Heart left ventricle (tissue), 16 donors: ENCODE measurements at regions not wholly inside any gene's neighbourhood (a gene's known extent, or its start where the extent isn't known, plus 50 kb on each side); places are given as distances from the start of the nearest gene placed in this dataset.
"Not testable (repeated sequence)": the region's sequence is repeated elsewhere in the genome, so short reads cannot be mapped to it uniquely, and the experiment has no call there.

Experiments used
- ATAC-seq, 4 donors: fragments of 200-7000 bp; cut with Tn5 transposase; one replicate each; pipeline ENCODE4 v1.9.1; 2020 to 2022; ENCODE audit warnings: moderate library complexity in 4 of 4, mild to moderate bottlenecking in 3 of 4, moderate number of reproducible peaks in 1 of 4
- DNase-seq, 5 donors: peaks; one replicate each; pipeline ENCODE4 v3.0.0-alpha.2; 2020
- H3K27ac ChIP-seq, 12 donors: fragments of 200-600 bp; sonication (generic) in 4 of 12; one replicate each; pipeline versions ENCODE4 v1.5.0 to v1.8.0; 2016 to 2022; ENCODE audit warnings: mild to moderate bottlenecking in 2 of 12
- H3K27me3 ChIP-seq, 9 donors: fragments of 200-600 bp; sonication (generic) in 2 of 9; one replicate each; pipeline versions ENCODE4 v1.5.1 to v1.8.0; 2016 to 2022; ENCODE audit warnings: mild to moderate bottlenecking in 3 of 9
- H3K36me3 ChIP-seq, 9 donors: fragments of 200-600 bp; sonication (generic) in 2 of 9; one replicate each; pipeline versions ENCODE4 v1.5.0 to v1.8.0; 2018 to 2022; ENCODE audit warnings: mild to moderate bottlenecking in 2 of 9
- H3K4me1 ChIP-seq, 12 donors: fragments of 200-600 bp; sonication (generic) in 4 of 12; one replicate each; pipeline versions ENCODE4 v1.5.0 to v1.8.0; 2016 to 2022; ENCODE audit warnings: mild to moderate bottlenecking in 3 of 12
- H3K4me3 ChIP-seq, 12 donors: fragments of 200-600 bp; sonication (generic) in 4 of 12; one replicate each; pipeline versions ENCODE4 v1.5.0 to v1.8.0; 2017 to 2022; ENCODE audit warnings: mild to moderate bottlenecking in 9 of 12, moderate library complexity in 4 of 12
- H3K9me3 ChIP-seq, 12 donors: fragments of 200-600 bp; sonication (generic) in 4 of 12; one replicate each; pipeline versions ENCODE4 v1.5.0 to v1.8.0; 2016 to 2022; ENCODE audit warnings: mild to moderate bottlenecking in 1 of 12
- POLR2A ChIP-seq, 2 donors: fragments of 450-650 bp; IDR thresholded peaks; one replicate each; pipeline ENCODE4 v1.6.1; 2017; ENCODE audit warnings: antibody characterized with exemption in 2 of 2, mild to moderate bottlenecking in 2 of 2, moderate library complexity in 2 of 2
- WGBS, 4 donors: extraction: QIAGEN DNeasy Blood & Tissue Kit in 2 of 4; methylation state at CpG; one replicate each; pipeline versions ENCODE4 v1.1.5 to v1.1.7; 2013 to 2018; 5-methylcytosine and 5-hydroxymethylcytosine counted together
- intact Hi-C, 10 donors: fragments of 100-400 bp; cut with DNase I; formaldehyde crosslinking; loops; one replicate each; pipeline versions ENCODE4 v1.11.1 to v1.14.2; 2022
- TF ChIP-seq, protein P1 (sequence below), 12 donors: fragments of 200-600 bp; sonication (generic) in 4 of 12; IDR thresholded peaks; one replicate each; pipeline versions ENCODE4 v1.5.0 to v1.8.0; 2018 to 2022; ENCODE audit warnings: antibody characterized with exemption in 12 of 12, mild to moderate bottlenecking in 5 of 12
- donor health status: ischemic (EF 13 %, LVEDD 7.1; RV severe dilation, severe dysfunction).
- donor health status: healthy with polysubstance abuse.
- donor health status: DM: no; HTN: yes; CAD: no.
- donor health status: DM: no; HTN: no; CAD: no.
- donor health status: ischemic (EF 25% LVEDD 6.9; RV normal size, moderate dysfunction).
- donor health status: ischemic (EF 25% LVEDD 5.7; RV mildly dilated, moderate dysfunction).
- donor health status: healthy.
- donor health status: DM: yes; HTN: yes; CAD: no.
- donor health status: ischemic (EF 35%, LVEDD 5.7; RV mildly dilated, moderate dysfunction).
- donor health status: nonischemic (EF 11% LVEDD 7.7; RV severe dilation, severe dysfunction).
- donor health status: DM: yes; HTN: yes; CAD: no.
- donor health status: PGD.
- donor health status: ischemic (EF 29% LVEDD 5.4; RV normal size, mild dysfunction).
- donor health status: nonischemic (EF 23%, LVEDD 6.1; RV moderate dilation, normal function).

GRCh38 chr6:67127041-67127440 lies 1420.0 kb upstream of the EYS start:
- DNase-seq (no peak), ATAC-seq (no peak)
- 17 to 46% (median 30%) methylated on average over 1 of the region's 1 CpG for WGBS, 4 donors
- Histone ChIP-seq H3K27me3 (no peaks in the 10 kb centered on the region), H3K9me3 (no peaks in the 10 kb centered on the region), H3K4me3 (no peak overlapping the region), H3K36me3 (no peaks in the 10 kb centered on the region), H3K4me1 (no peaks in the 10 kb centered on the region), H3K27ac (no peak overlapping the region)
- TF ChIP-seq, protein P1, sequence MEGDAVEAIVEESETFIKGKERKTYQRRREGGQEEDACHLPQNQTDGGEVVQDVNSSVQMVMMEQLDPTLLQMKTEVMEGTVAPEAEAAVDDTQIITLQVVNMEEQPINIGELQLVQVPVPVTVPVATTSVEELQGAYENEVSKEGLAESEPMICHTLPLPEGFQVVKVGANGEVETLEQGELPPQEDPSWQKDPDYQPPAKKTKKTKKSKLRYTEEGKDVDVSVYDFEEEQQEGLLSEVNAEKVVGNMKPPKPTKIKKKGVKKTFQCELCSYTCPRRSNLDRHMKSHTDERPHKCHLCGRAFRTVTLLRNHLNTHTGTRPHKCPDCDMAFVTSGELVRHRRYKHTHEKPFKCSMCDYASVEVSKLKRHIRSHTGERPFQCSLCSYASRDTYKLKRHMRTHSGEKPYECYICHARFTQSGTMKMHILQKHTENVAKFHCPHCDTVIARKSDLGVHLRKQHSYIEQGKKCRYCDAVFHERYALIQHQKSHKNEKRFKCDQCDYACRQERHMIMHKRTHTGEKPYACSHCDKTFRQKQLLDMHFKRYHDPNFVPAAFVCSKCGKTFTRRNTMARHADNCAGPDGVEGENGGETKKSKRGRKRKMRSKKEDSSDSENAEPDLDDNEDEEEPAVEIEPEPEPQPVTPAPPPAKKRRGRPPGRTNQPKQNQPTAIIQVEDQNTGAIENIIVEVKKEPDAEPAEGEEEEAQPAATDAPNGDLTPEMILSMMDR (IDR thresholded peaks at IDR 0.05), result no peak
- TF ChIP-seq POLR2A (IDR thresholded peaks at IDR 0.05), result no peak
- intact Hi-C loops, result no loop called here

DNA sequence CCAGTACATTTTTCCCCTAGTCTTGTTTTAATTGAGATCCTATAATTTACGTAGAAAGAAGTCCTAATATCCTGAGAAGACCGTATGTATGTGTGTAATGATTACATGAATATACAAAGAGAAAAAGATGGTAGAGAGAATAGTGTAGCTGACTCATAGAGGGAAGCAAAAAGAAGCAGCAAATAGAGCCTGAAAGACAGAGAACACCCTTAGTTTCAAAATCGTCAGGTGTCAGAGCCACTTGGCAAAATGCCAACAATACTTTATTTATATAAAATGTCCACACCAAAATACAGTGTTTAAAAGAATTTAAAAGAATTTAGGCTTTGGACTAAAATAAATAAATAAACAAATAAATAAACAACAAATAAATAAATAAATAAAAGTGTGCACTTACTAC lies 1414.1 kb upstream of the EYS start:
- H3K4me1 ChIP-seq, result no peaks in the 10 kb centered on the region
- H3K9me3 ChIP-seq, result peaks cover 0 to 10% (median 0%) of the 10 kb centered on the region in 12 donors
- ATAC-seq (no peak), DNase-seq (no peak)
- H3K27ac ChIP-seq, result no peak overlapping the region
- 80 to 85% (median 82%) methylated on average over 3 of the region's 3 CpGs for WGBS, 4 donors
- no peak overlapping the region for H3K4me3 ChIP-seq
- no peak for TF ChIP-seq POLR2A (IDR thresholded peaks at IDR 0.05)
- TF ChIP-seq, protein P1 (IDR thresholded peaks at IDR 0.05), result no peak
- intact Hi-C loops, result no loop called here
- H3K27me3 ChIP-seq, result no peaks in the 10 kb centered on the region
- no peaks in the 10 kb centered on the region for H3K36me3 ChIP-seq

DNA sequence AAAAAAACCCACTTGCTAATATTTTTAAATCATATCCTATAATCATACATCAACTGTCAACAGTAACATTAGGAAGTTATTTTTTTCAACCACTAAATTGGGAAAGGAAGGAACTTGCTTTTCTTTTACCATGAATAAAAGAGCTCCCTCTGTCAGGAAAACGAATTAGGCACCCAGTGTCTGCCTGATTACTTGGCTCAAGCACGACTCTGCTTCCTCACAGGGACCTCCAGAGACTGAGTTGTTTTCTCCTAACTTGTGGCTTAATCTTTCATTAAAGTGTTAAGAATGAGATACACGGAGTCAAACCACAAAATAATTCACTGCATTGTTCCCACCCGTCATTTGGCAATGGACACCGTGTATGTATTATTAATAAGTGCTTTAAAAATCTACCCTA lies 1405.1 kb upstream of the EYS start:
- Histone ChIP-seq H3K4me3 (no peak overlapping the region), H3K36me3 (no peaks in the 10 kb centered on the region), H3K27ac (no peak overlapping the region), H3K27me3 (no peaks in the 10 kb centered on the region), H3K4me1 (no peaks in the 10 kb centered on the region), H3K9me3 (peaks cover 0 to 5% (median 0%) of the 10 kb centered on the region in 12 donors)
- intact Hi-C loops, result no loop called here
- ATAC-seq (no peak), DNase-seq (no peak)
- 23 to 32% (median 27%) methylated on average over 5 of the region's 5 CpGs for WGBS, 4 donors
- TF ChIP-seq, protein P1 (IDR thresholded peaks at IDR 0.05), result no peak
- no peak for TF ChIP-seq POLR2A (IDR thresholded peaks at IDR 0.05)

- TF ChIP-seq POLR2A (IDR thresholded peaks at IDR 0.05), result no peak
- TF ChIP-seq, protein P1 (IDR thresholded peaks at IDR 0.05), result no peak
- no peak overlapping the region for H3K4me3 ChIP-seq
- H3K36me3 ChIP-seq, result no peaks in the 10 kb centered on the region
- H3K4me1 ChIP-seq, result no peaks in the 10 kb centered on the region
- no peak for ATAC-seq
- no peaks in the 10 kb centered on the region for H3K27me3 ChIP-seq
- DNase-seq, result no peak
- intact Hi-C loops, result no loop called here
- H3K27ac ChIP-seq, result no peak overlapping the region
- peaks cover 0 to 3% (median 0%) of the 10 kb centered on the region in 12 donors for H3K9me3 ChIP-seq
- 59 to 73% (median 70%) methylated on average over 1 of the region's 1 CpG for WGBS, 4 donors
Measured at GRCh38 chr6:67102743-67103142, 1395.7 kb upstream of the EYS start.

- not testable (repeated sequence) for DNase-seq
- 80 to 89% (median 84%) methylated on average over 5 to 11 of the region's 11 CpGs for WGBS, 4 donors
Measured at GRCh38 chr6:67095618-67096226, 1388.7 kb upstream of the EYS start.

More at GRCh38 chr6:67095618-67096226, 1388.7 kb upstream of the EYS start:
- H3K9me3 ChIP-seq, H3K27ac ChIP-seq, H3K27me3 ChIP-seq, H3K4me3 ChIP-seq, intact Hi-C loops, ATAC-seq, H3K4me1 ChIP-seq, H3K36me3 ChIP-seq: not testable (repeated sequence)
